KOPT-K1 (cell line): ENCODE measurements at regions not wholly inside any gene's neighbourhood (a gene's known extent, or its start where the extent isn't known, plus 50 kb on each side); places are given as distances from the start of the nearest gene placed in this dataset.
A peak's percentile ranks its signal among the peaks of the same experiment; 100 is the strongest.
"Not testable (repeated sequence)": the region's sequence is repeated elsewhere in the genome, so short reads cannot be mapped to it uniquely, and the experiment has no call there.

Source experiments
- H3K27ac ChIP-seq: fragments of 200-600 bp; sonication (generic); 2 replicates; pipeline ENCODE4 v1.5.1; 2016; ENCODE audit warnings: antibody characterized with exemption, mild to moderate bottlenecking, low read depth, low read length; ENCODE audit not compliant: poor library complexity, severe bottlenecking
- H3K36me3 ChIP-seq: fragments of 200-600 bp; sonication (generic); 2 replicates; pipeline ENCODE4 v1.5.1; 2017; ENCODE audit warnings: antibody characterized with exemption, mild to moderate bottlenecking, low read length, moderate library complexity; ENCODE audit not compliant: insufficient read depth
- H3K9me3 ChIP-seq: fragments of 200-600 bp; sonication (generic); 2 replicates; pipeline ENCODE4 v1.5.1; 2017; ENCODE audit warnings: antibody characterized with exemption, low read length, mild to moderate bottlenecking; ENCODE audit not compliant: insufficient read depth, poor library complexity, severe bottlenecking

GRCh38 chr5:158451203-158451992 lies 592.5 kb upstream of the CLINT1 start:
- Histone ChIP-seq H3K9me3 (peaks cover 13% of the 10 kb centered on the region), H3K36me3 (no peaks in the 10 kb centered on the region), H3K27ac (no peak overlapping the region)

GRCh38 chr5:158450751-158451171 lies 591.8 kb upstream of the CLINT1 start:
- Histone ChIP-seq H3K9me3 (peaks cover 20% of the 10 kb centered on the region), H3K27ac (no peak overlapping the region), H3K36me3 (no peaks in the 10 kb centered on the region)

- not testable (repeated sequence) for H3K27ac ChIP-seq, H3K36me3 ChIP-seq
- H3K9me3 ChIP-seq = peaks cover 35% of the 10 kb centered on the region
Observed at GRCh38 chr5:158446761-158447160, 587.8 kb upstream of the CLINT1 start.

GRCh38 chr5:158439204-158439603 lies 580.3 kb upstream of the CLINT1 start:
- H3K27ac ChIP-seq, H3K36me3 ChIP-seq, H3K9me3 ChIP-seq: not testable (repeated sequence)

- Histone ChIP-seq H3K9me3 (no peaks in the 10 kb centered on the region), H3K27ac (peak overlapping the region; percentile 86), H3K36me3 (no peaks in the 10 kb centered on the region)
Observed at GRCh38 chr5:158436271-158437065, 577.5 kb upstream of the CLINT1 start.

GRCh38 chr5:158435161-158435616 lies 576.2 kb upstream of the CLINT1 start:
- no peaks in the 10 kb centered on the region for H3K36me3 ChIP-seq
- peak overlapping the region; percentile 86 for H3K27ac ChIP-seq
- no peaks in the 10 kb centered on the region for H3K9me3 ChIP-seq

GRCh38 chr5:158434749-158435148 lies 575.8 kb upstream of the CLINT1 start:
- Histone ChIP-seq H3K27ac (peak overlapping the region; percentile 86), H3K36me3 (no peaks in the 10 kb centered on the region)

GRCh38 chr5:158433634-158434033 lies 574.7 kb upstream of the CLINT1 start:
- no peaks in the 10 kb centered on the region for H3K9me3 ChIP-seq
- H3K36me3 ChIP-seq = no peaks in the 10 kb centered on the region
- peak overlapping the region; percentile 86 for H3K27ac ChIP-seq

More at GRCh38 chr5:158434749-158435148, 575.8 kb upstream of the CLINT1 start:
- no peaks in the 10 kb centered on the region for H3K9me3 ChIP-seq

- no peak overlapping the region for H3K27ac ChIP-seq
Observed at GRCh38 chr5:158431369-158432029, 572.6 kb upstream of the CLINT1 start.

GRCh38 chr5:158430798-158431167 lies 571.8 kb upstream of the CLINT1 start:
- Histone ChIP-seq H3K36me3 (no peaks in the 10 kb centered on the region), H3K27ac (no peak overlapping the region)

More at GRCh38 chr5:158431369-158432029, 572.6 kb upstream of the CLINT1 start:
- H3K9me3 ChIP-seq = no peaks in the 10 kb centered on the region
- no peaks in the 10 kb centered on the region for H3K36me3 ChIP-seq

GRCh38 chr5:158430166-158430797 lies 571.3 kb upstream of the CLINT1 start:
- Histone ChIP-seq H3K27ac (no peak overlapping the region), H3K9me3 (no peaks in the 10 kb centered on the region), H3K36me3 (no peaks in the 10 kb centered on the region)

More at GRCh38 chr5:158430798-158431167, 571.8 kb upstream of the CLINT1 start:
- no peaks in the 10 kb centered on the region for H3K9me3 ChIP-seq

GRCh38 chr5:158429564-158429963 lies 570.6 kb upstream of the CLINT1 start:
- H3K9me3 ChIP-seq = no peaks in the 10 kb centered on the region
- no peak overlapping the region for H3K27ac ChIP-seq

GRCh38 chr5:158423623-158424200 lies 564.8 kb upstream of the CLINT1 start:
- peaks cover 14% of the 10 kb centered on the region for H3K9me3 ChIP-seq
- no peaks in the 10 kb centered on the region for H3K36me3 ChIP-seq
- no peak overlapping the region for H3K27ac ChIP-seq

More at GRCh38 chr5:158429564-158429963, 570.6 kb upstream of the CLINT1 start:
- H3K36me3 ChIP-seq = no peaks in the 10 kb centered on the region
